ENCODE measurements at regions not wholly inside any gene's neighbourhood (a gene's known extent, or its start where the extent isn't known, plus 50 kb on each side); places are given as distances from the start of the nearest gene placed in this dataset.
"Not testable (repeated sequence)": the region's sequence is repeated elsewhere in the genome, so short reads cannot be mapped to it uniquely, and the experiment has no call there.

GRCh38 chr16:17970157-17970765 lies 366.3 kb downstream of the NPIPA8 start:
- Histone ChIP-seq H3K4me3 (ENCODE audit: low read depth, low read length) (no peak overlapping the region), H3K27me3 (ENCODE audit: control insufficient read depth, insufficient read depth, low read length) (no peaks in the 10 kb centered on the region), H3K36me3 (ENCODE audit: control insufficient read depth, insufficient read depth, low read length) (no peaks in the 10 kb centered on the region)
- ChIA-PET POLR2A (no interaction called here), CTCF (no interaction called here)
- TF ChIP-seq CTCF (IDR thresholded peaks at IDR 0.05; ENCODE audit: insufficient read depth, low read depth, low read length), result no peak
- no peak for DNase-seq (ENCODE audit: low read depth)

- CTCF ChIA-PET, result no interaction called here
- POLR2A ChIA-PET, result no interaction called here
- no peak for DNase-seq (ENCODE audit: low read depth)
These were observed 371.2 kb downstream of the NPIPA8 start for GRCh38 chr16:17965133-17965900.

GRCh38 chr16:17964196-17964595 lies 372.3 kb downstream of the NPIPA8 start:
- CTCF ChIA-PET, result no interaction called here
- Histone ChIP-seq H3K27me3 (ENCODE audit: control insufficient read depth, insufficient read depth, low read length) (no peaks in the 10 kb centered on the region), H3K36me3 (ENCODE audit: control insufficient read depth, insufficient read depth, low read length) (no peaks in the 10 kb centered on the region), H3K4me3 (ENCODE audit: low read depth, low read length) (no peak overlapping the region)
- no peak for TF ChIP-seq CTCF (IDR thresholded peaks at IDR 0.05; ENCODE audit: insufficient read depth, low read depth, low read length)
- POLR2A ChIA-PET, result no interaction called here
- no peak for DNase-seq (ENCODE audit: low read depth)

More at GRCh38 chr16:17965133-17965900, 371.2 kb downstream of the NPIPA8 start:
- no peak for TF ChIP-seq CTCF (IDR thresholded peaks at IDR 0.05; ENCODE audit: insufficient read depth, low read depth, low read length)
- no peaks in the 10 kb centered on the region for H3K36me3 ChIP-seq (ENCODE audit: control insufficient read depth, insufficient read depth, low read length)
- H3K4me3 ChIP-seq (ENCODE audit: low read depth, low read length), result no peak overlapping the region
- no peaks in the 10 kb centered on the region for H3K27me3 ChIP-seq (ENCODE audit: control insufficient read depth, insufficient read depth, low read length)

GRCh38 chr16:17963185-17963836 lies 373.2 kb downstream of the NPIPA8 start:
- no peaks in the 10 kb centered on the region for H3K36me3 ChIP-seq (ENCODE audit: control insufficient read depth, insufficient read depth, low read length)
- ChIA-PET CTCF (no interaction called here), POLR2A (no interaction called here)
- DNase-seq (ENCODE audit: low read depth), result no peak
- TF ChIP-seq CTCF (IDR thresholded peaks at IDR 0.05; ENCODE audit: insufficient read depth, low read depth, low read length), result no peak
- H3K27me3 ChIP-seq (ENCODE audit: control insufficient read depth, insufficient read depth, low read length), result no peaks in the 10 kb centered on the region
- no peak overlapping the region for H3K4me3 ChIP-seq (ENCODE audit: low read depth, low read length)

- ChIA-PET CTCF (no interaction called here), POLR2A (no interaction called here)
- TF ChIP-seq CTCF (IDR thresholded peaks at IDR 0.05; ENCODE audit: insufficient read depth, low read depth, low read length), result no peak
- DNase-seq (ENCODE audit: low read depth), result no peak
- Histone ChIP-seq H3K36me3 (ENCODE audit: control insufficient read depth, insufficient read depth, low read length) (no peaks in the 10 kb centered on the region), H3K27me3 (ENCODE audit: control insufficient read depth, insufficient read depth, low read length) (no peaks in the 10 kb centered on the region), H3K4me3 (ENCODE audit: low read depth, low read length) (no peak overlapping the region)
These were observed 373.8 kb downstream of the NPIPA8 start for GRCh38 chr16:17962726-17963125.

- CTCF ChIA-PET; H3K4me3 ChIP-seq (ENCODE audit: low read depth, low read length); H3K36me3 ChIP-seq (ENCODE audit: control insufficient read depth, insufficient read depth, low read length); POLR2A ChIA-PET; DNase-seq (ENCODE audit: low read depth); H3K27me3 ChIP-seq (ENCODE audit: control insufficient read depth, insufficient read depth, low read length): not testable (repeated sequence)
These were observed 374.7 kb downstream of the NPIPA8 start for GRCh38 chr16:17961822-17962221.
